GM12874 (cell line): ENCODE measurements at regions not wholly inside any gene's neighbourhood (a gene's known extent, or its start where the extent isn't known, plus 50 kb on each side); places are given as distances from the start of the nearest gene placed in this dataset.

Experiments used
- CTCF ChIP-seq: IDR thresholded peaks from 2 replicates; pipeline ENCODE4 v1.5.1; 2011; ENCODE audit warnings: low read depth, mild to moderate bottlenecking, control low read depth, low read length, moderate library complexity; ENCODE audit not compliant: insufficient read depth

GRCh38 chr15:72936691-72937679, 115.3 kb upstream of the NEO1 start:
- TF ChIP-seq CTCF: no peak

DNA sequence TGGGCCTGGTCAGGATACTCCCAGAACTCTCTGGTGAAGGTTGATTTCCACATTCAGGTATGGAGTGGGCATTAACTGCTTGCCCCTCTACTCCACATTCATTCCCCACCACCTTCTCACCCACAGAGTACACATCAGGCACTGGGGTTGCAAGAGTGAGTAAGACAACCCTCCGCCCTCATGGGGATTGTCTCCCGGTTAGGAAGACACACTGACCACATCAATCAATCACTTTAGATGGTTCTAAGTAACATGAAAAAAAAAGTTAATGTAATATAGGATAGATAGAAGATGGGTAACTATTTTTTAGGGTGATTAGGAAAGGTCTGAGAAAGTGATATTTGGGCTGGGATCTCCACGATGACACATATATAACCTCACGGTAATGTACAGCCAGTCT, 116.0 kb upstream of the NEO1 start:
- TF ChIP-seq CTCF: no peak

DNA sequence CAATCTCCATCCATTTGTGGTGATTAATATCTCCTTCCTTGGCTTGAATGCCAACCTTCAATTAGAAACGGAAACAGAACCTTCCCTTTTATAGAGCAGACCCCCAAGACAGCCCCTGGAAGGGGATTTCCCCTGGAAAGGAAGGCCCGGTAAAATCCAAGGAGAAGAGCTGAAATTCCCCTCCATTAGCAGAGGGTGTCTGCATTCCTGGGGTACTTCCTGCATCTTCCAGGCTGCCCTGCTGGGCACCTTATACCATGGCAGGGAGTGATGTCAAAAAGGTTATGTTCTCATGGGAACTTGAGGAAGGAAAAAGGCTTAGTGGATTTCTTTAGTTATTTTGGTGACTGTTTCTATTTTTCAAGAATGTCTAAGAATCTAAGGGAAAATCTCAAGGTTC, 116.7 kb upstream of the NEO1 start:
- TF ChIP-seq CTCF: no peak

GRCh38 chr15:72934921-72935320, 117.3 kb upstream of the NEO1 start:
- TF ChIP-seq CTCF: no peak

DNA sequence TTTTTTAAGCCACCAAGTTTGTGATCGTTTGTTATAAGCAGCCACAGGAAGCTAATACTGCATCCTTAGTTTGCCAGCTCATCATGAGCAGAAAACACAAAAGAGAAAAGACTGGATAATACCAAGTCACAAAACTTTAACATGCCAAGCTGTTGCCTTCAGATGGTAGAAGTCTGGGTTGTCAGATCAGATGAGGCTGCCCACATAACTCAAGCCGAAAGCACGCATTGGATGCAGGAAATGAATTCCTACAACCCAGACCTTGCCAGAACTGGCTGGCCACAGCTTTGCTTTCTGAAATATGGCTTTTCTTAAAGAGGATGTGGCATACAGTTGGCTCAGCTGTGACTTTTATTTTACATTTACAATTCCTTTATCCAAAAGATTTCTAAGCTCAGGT, 118.3 kb upstream of the NEO1 start:
- TF ChIP-seq CTCF: no peak

- no peak for TF ChIP-seq CTCF
These were observed 119.8 kb upstream of the NEO1 start for GRCh38 chr15:72932472-72932871.

GRCh38 chr15:72927451-72927850, 124.8 kb upstream of the NEO1 start:
- no peak for TF ChIP-seq CTCF
